Body of pancreas (tissue), 4 donors: ENCODE measurements at regions not wholly inside any gene's neighbourhood (a gene's known extent, or its start where the extent isn't known, plus 50 kb on each side); places are given as distances from the start of the nearest gene placed in this dataset.

Source experiments
- CTCF ChIP-seq, 7 experiments: fragments of 450-650 bp in 4 of 7; fragments of 200-600 bp in 3 of 7; sonication (generic) in 3 of 7; IDR thresholded peaks; one replicate each; pipeline ENCODE4 v1.5.1; 2016 to 2019; ENCODE audit warnings: antibody characterized with exemption in 7 of 7
- POLR2A ChIP-seq, 3 donors: fragments of 450-650 bp; IDR thresholded peaks; one replicate each; pipeline ENCODE4 v1.6.1; 2016; ENCODE audit warnings: antibody characterized with exemption in 3 of 3, mild to moderate bottlenecking in 2 of 3

DNA sequence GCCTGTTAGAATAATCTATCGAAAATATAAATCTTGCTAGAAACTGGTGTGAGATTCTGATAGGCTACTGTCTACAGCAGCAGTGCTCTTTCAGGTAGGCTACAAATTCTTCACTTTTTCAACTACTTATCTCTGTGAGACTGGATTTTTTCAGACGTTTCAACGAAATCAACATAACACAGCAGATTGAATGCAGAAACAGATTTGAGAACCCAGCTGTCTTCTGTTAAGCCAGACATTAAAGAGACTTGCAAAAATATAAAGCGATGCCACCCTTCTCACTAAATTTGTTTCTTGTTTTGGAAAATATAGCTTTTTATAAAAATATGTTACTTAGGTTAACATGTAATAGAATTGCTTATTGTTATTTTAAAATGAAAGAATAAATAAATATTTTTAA is 140.6 kb upstream of the PHACTR1 start:
- TF ChIP-seq CTCF (IDR thresholded peaks at IDR 0.05) (no peak), POLR2A (IDR thresholded peaks at IDR 0.05) (no peak)
